Esophagus squamous epithelium (tissue), 5 donors: ENCODE measurements at regions not wholly inside any gene's neighbourhood (a gene's known extent, or its start where the extent isn't known, plus 50 kb on each side); places are given as distances from the start of the nearest gene placed in this dataset.

Experiments used
- DNase-seq: peaks from one replicate; lab custom pipeline; 2025; lab: John Stamatoyannopoulos, UW
- H3K27ac ChIP-seq, 4 donors: fragments of 200-600 bp; sonication (generic); one replicate each; pipeline ENCODE4 v1.5.1; 2016 to 2019; ENCODE audit warnings: mild to moderate bottlenecking in 1 of 4
- H3K27me3 ChIP-seq, 4 donors: fragments of 200-600 bp; sonication (generic); 1 replicate in 3 of 4; 2 replicates in 1 of 4; pipeline versions ENCODE4 v1.5.1 to v1.6.0; 2017 to 2021; ENCODE audit warnings: antibody characterized with exemption in 1 of 4
- H3K36me3 ChIP-seq, 3 donors: fragments of 200-600 bp; sonication (generic); one replicate each; pipeline ENCODE4 v1.5.1; 2016 to 2019
- H3K4me1 ChIP-seq, 3 donors: fragments of 200-600 bp; sonication (generic); one replicate each; pipeline ENCODE4 v1.5.1; 2017 to 2019
- H3K4me3 ChIP-seq, 4 donors: fragments of 200-600 bp; sonication (generic); 1 replicate in 3 of 4; 2 replicates in 1 of 4; pipeline ENCODE4 v1.5.1; 2016 to 2019; ENCODE audit warnings: mild to moderate bottlenecking in 2 of 4, moderate library complexity in 1 of 4
- H3K9me3 ChIP-seq, 3 donors: fragments of 200-600 bp; sonication (generic); one replicate each; pipeline ENCODE4 v1.5.1; 2016 to 2019
- POLR2A ChIP-seq, 4 donors: fragments of 450-650 bp; IDR thresholded peaks; one replicate each; pipeline ENCODE4 v1.6.1; 2017; ENCODE audit warnings: antibody characterized with exemption in 4 of 4, mild to moderate bottlenecking in 4 of 4, moderate library complexity in 3 of 4
- WGBS, 2 donors: methylation state at CpG; one replicate each; pipeline ENCODE4 v1.1.5; 2018; 5-methylcytosine and 5-hydroxymethylcytosine counted together
- intact Hi-C: fragments of 100-400 bp; cut with DNase I; formaldehyde crosslinking; loops from one replicate; pipeline ENCODE4 v1.15.0; 2022
- TF ChIP-seq, protein P1 (sequence below), 6 experiments: fragments of 450-650 bp in 4 of 6; fragments of 200-600 bp in 2 of 6; sonication (generic) in 2 of 6; IDR thresholded peaks; one replicate each; pipeline ENCODE4 v1.5.1; 2016 to 2019; ENCODE audit warnings: antibody characterized with exemption in 6 of 6, mild to moderate bottlenecking in 4 of 6, moderate library complexity in 4 of 6
- donor health status: DM: yes; HTN: yes; CAD: no.

GRCh38 chr5:61728287-61728686, 396.2 kb downstream of the ZSWIM6 start:
- Histone ChIP-seq H3K27ac (no peak overlapping the region), H3K36me3 (no peaks in the 10 kb centered on the region), H3K4me3 (no peak overlapping the region), H3K4me1 (no peaks in the 10 kb centered on the region), H3K27me3 (peaks cover 0 to 3% (median 0%) of the 10 kb centered on the region in 4 donors), H3K9me3 (no peaks in the 10 kb centered on the region)
- no peak for DNase-seq
- TF ChIP-seq POLR2A (IDR thresholded peaks at IDR 0.05): no peak
- TF ChIP-seq, protein P1, sequence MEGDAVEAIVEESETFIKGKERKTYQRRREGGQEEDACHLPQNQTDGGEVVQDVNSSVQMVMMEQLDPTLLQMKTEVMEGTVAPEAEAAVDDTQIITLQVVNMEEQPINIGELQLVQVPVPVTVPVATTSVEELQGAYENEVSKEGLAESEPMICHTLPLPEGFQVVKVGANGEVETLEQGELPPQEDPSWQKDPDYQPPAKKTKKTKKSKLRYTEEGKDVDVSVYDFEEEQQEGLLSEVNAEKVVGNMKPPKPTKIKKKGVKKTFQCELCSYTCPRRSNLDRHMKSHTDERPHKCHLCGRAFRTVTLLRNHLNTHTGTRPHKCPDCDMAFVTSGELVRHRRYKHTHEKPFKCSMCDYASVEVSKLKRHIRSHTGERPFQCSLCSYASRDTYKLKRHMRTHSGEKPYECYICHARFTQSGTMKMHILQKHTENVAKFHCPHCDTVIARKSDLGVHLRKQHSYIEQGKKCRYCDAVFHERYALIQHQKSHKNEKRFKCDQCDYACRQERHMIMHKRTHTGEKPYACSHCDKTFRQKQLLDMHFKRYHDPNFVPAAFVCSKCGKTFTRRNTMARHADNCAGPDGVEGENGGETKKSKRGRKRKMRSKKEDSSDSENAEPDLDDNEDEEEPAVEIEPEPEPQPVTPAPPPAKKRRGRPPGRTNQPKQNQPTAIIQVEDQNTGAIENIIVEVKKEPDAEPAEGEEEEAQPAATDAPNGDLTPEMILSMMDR (IDR thresholded peaks at IDR 0.05): no peak
- intact Hi-C loops: no loop called here
- WGBS, 2 donors: 50% methylated on average over 1 of the region's 1 CpG

GRCh38 chr5:61730866-61731265, 398.8 kb downstream of the ZSWIM6 start:
- no peak overlapping the region for H3K4me3 ChIP-seq

GRCh38 chr5:61731267-61731945, 399.3 kb downstream of the ZSWIM6 start:
- no peak overlapping the region for H3K4me3 ChIP-seq
- 74 to 77% methylated on average over 6 of the region's 6 CpGs for WGBS, 2 donors
- H3K4me1 ChIP-seq: no peaks in the 10 kb centered on the region
- DNase-seq: no peak
- no peaks in the 10 kb centered on the region for H3K9me3 ChIP-seq
- H3K27me3 ChIP-seq: peaks cover 0 to 3% (median 0%) of the 10 kb centered on the region in 4 donors
- TF ChIP-seq, protein P1 (IDR thresholded peaks at IDR 0.05): no peak
- TF ChIP-seq POLR2A (IDR thresholded peaks at IDR 0.05): no peak
- intact Hi-C loops: no loop called here
- no peak overlapping the region for H3K27ac ChIP-seq
- no peaks in the 10 kb centered on the region for H3K36me3 ChIP-seq

More at GRCh38 chr5:61730866-61731265, 398.8 kb downstream of the ZSWIM6 start:
- DNase-seq: no peak
- TF ChIP-seq, protein P1 (IDR thresholded peaks at IDR 0.05): no peak
- TF ChIP-seq POLR2A (IDR thresholded peaks at IDR 0.05): no peak
- intact Hi-C loops: no loop called here
- no peaks in the 10 kb centered on the region for H3K36me3 ChIP-seq
- H3K4me1 ChIP-seq: no peaks in the 10 kb centered on the region
- H3K27ac ChIP-seq: no peak overlapping the region
- 38 to 50% methylated on average over 3 of the region's 3 CpGs for WGBS, 2 donors
- H3K27me3 ChIP-seq: peaks cover 0 to 3% (median 0%) of the 10 kb centered on the region in 4 donors
- H3K9me3 ChIP-seq: no peaks in the 10 kb centered on the region

GRCh38 chr5:61731946-61732314, 399.9 kb downstream of the ZSWIM6 start:
- no peak overlapping the region for H3K27ac ChIP-seq
- peak overlapping the region in 1 of 4 donors; percentile 40 for H3K4me3 ChIP-seq
- TF ChIP-seq POLR2A (IDR thresholded peaks at IDR 0.05): no peak
- TF ChIP-seq, protein P1 (IDR thresholded peaks at IDR 0.05): no peak
- 65 to 70% methylated on average over 4 to 5 of the region's 5 CpGs for WGBS, 2 donors
- H3K9me3 ChIP-seq: no peaks in the 10 kb centered on the region
- DNase-seq: no peak
- H3K36me3 ChIP-seq: no peaks in the 10 kb centered on the region
- no peaks in the 10 kb centered on the region for H3K4me1 ChIP-seq
- intact Hi-C loops: no loop called here
- H3K27me3 ChIP-seq: peaks cover 0 to 3% (median 0%) of the 10 kb centered on the region in 4 donors

DNA sequence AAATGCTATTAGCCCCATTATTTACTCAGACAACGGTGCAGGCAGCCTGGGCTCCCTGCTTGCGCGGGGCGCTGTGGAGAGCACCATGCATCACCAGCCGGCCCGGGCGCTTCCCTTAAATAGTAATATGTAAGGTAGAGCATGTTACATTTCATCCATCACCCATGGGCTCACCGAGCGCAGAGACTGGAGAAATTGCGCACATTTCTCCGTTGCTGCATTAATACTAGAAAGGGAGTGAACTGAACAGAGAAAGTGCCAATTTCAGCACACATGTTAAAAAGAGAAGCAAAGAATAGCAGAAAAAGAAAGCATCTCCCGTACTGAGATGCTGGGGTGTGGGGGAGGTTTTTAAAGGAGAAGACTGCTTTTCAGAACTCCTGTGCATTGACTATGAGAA, 400.3 kb downstream of the ZSWIM6 start:
- DNase-seq: no peak
- Histone ChIP-seq H3K4me3 (peak overlapping the region in 1 of 4 donors; percentile 40), H3K27me3 (peaks cover 0 to 3% (median 0%) of the 10 kb centered on the region in 4 donors), H3K9me3 (no peaks in the 10 kb centered on the region), H3K27ac (no peak overlapping the region), H3K4me1 (no peaks in the 10 kb centered on the region), H3K36me3 (no peaks in the 10 kb centered on the region)
- WGBS, 2 donors: 61 to 63% methylated on average over 8 to 12 of the region's 12 CpGs
- TF ChIP-seq POLR2A (IDR thresholded peaks at IDR 0.05): no peak
- TF ChIP-seq, protein P1 (IDR thresholded peaks at IDR 0.05): no peak
- intact Hi-C loops: no loop called here
